ENCODE measurements at regions not wholly inside any gene's neighbourhood (a gene's known extent, or its start where the extent isn't known, plus 50 kb on each side); places are given as distances from the start of the nearest gene placed in this dataset.

- no peak for TF ChIP-seq CTCF (IDR thresholded peaks at IDR 0.05)
- TF ChIP-seq POLR2A (IDR thresholded peaks at IDR 0.05) = no peak
Observed at GRCh38 chr5:57028161-57028560, 76.2 kb upstream of the MIER3 start.

All from thyroid gland (tissue), 4 donors.